Nephron (organoid): ENCODE measurements at regions not wholly inside any gene's neighbourhood (a gene's known extent, or its start where the extent isn't known, plus 50 kb on each side); places are given as distances from the start of the nearest gene placed in this dataset.
"Not testable (repeated sequence)": the region's sequence is repeated elsewhere in the genome, so short reads cannot be mapped to it uniquely, and the experiment has no call there.

Experiments
- H3K27ac Mint-ChIP-seq, 3 experiments: 2 replicates each; pipeline ENCODE4 v1.8.0; 2020; ENCODE audit warnings: mixed read lengths in 3 of 3, mild to moderate bottlenecking in 2 of 3, moderate library complexity in 1 of 3
- H3K27me3 Mint-ChIP-seq: 2 replicates; pipeline ENCODE4 v1.8.0; 2021; ENCODE audit warnings: low read depth, mild to moderate bottlenecking, moderate library complexity, mixed read lengths
- H3K36me3 Mint-ChIP-seq: 2 replicates; pipeline ENCODE4 v1.8.0; 2020; ENCODE audit warnings: low read depth, mixed read lengths
- H3K4me1 Mint-ChIP-seq: 2 replicates; pipeline ENCODE4 v1.8.0; 2020; ENCODE audit warnings: mixed read lengths
- H3K4me3 Mint-ChIP-seq, 3 experiments: 2 replicates each; pipeline ENCODE4 v1.8.0; 2020; ENCODE audit warnings: mild to moderate bottlenecking in 3 of 3, mixed read lengths in 3 of 3, moderate library complexity in 2 of 3
- H3K9me3 Mint-ChIP-seq: 2 replicates; pipeline ENCODE4 v1.8.0; 2020; ENCODE audit warnings: mixed read lengths
- CTCF ChIP-seq, 3 experiments: fragments of 200-600 bp; sonication (generic); IDR thresholded peaks; one replicate each; pipeline ENCODE4 v1.5.0; 2021; ENCODE audit warnings: antibody characterized with exemption in 3 of 3; ENCODE audit not compliant: unreplicated experiment in 3 of 3

GRCh38 chr7:69232445-69233376, 365.6 kb upstream of the AUTS2 start:
- no peak overlapping the region for H3K4me3 Mint-ChIP-seq
- no peaks in the 10 kb centered on the region for H3K36me3 Mint-ChIP-seq
- no peak overlapping the region for H3K27ac Mint-ChIP-seq
- no peak for TF ChIP-seq CTCF (IDR thresholded peaks at IDR 0.05; ENCODE audit: unreplicated experiment in 3 of 3)
- peaks cover 84% of the 10 kb centered on the region for H3K27me3 Mint-ChIP-seq
- no peaks in the 10 kb centered on the region for H3K9me3 Mint-ChIP-seq
- no peaks in the 10 kb centered on the region for H3K4me1 Mint-ChIP-seq

DNA sequence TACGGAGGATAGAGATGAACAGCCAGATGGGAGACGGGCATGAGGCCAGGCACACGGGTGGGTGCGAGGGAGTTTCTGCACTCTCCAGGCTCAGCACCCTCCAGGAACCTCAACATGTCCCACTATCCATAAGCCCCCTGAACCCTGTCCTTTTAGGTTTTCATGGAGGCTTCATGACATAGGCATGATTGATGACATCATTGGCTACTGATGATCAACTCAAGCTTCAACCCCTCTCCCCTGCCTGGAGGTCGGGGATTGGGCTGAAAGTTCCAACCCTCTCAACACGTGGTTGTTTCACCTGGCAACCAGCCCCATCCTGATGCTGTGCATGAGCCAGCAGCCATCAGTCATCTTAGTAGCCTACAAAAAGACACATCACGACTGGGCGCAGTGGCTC, 360.7 kb upstream of the AUTS2 start:
- H3K27me3 Mint-ChIP-seq, result peaks cover 69% of the 10 kb centered on the region
- H3K36me3 Mint-ChIP-seq, result no peaks in the 10 kb centered on the region
- H3K4me1 Mint-ChIP-seq, result no peaks in the 10 kb centered on the region
- no peak overlapping the region for H3K4me3 Mint-ChIP-seq
- no peak overlapping the region for H3K27ac Mint-ChIP-seq
- TF ChIP-seq CTCF (IDR thresholded peaks at IDR 0.05; ENCODE audit: unreplicated experiment in 3 of 3), result no peak
- no peaks in the 10 kb centered on the region for H3K9me3 Mint-ChIP-seq

- Mint-ChIP-seq H3K27ac (no peak overlapping the region), H3K27me3 (peaks cover 34% of the 10 kb centered on the region)
These were observed 355.3 kb upstream of the AUTS2 start for GRCh38 chr7:69243016-69243415.

DNA sequence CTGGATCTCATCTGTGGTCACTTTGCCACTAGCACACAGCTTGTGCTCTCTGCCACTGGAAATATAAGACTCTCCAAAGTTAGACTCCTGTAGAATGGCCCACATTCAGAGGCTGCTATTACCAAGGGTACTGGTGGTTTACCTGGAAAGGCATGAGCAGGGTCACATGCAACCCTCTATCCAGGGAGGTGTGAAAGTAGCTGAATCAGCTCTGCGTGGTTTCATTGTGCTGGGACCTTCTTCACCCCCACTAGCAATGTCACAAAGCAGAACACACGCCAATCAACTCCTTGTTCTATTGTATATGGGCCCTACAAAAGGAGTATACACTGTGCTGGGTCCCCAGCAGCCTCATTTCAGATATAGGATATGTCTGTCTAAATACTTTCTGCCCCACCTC, 353.6 kb upstream of the AUTS2 start:
- no peak for TF ChIP-seq CTCF (IDR thresholded peaks at IDR 0.05; ENCODE audit: unreplicated experiment in 3 of 3)
- H3K27ac Mint-ChIP-seq, result no peak overlapping the region
- peaks cover 26% of the 10 kb centered on the region for H3K27me3 Mint-ChIP-seq
- H3K36me3 Mint-ChIP-seq, result no peaks in the 10 kb centered on the region
- peaks cover 11% of the 10 kb centered on the region for H3K4me1 Mint-ChIP-seq
- no peaks in the 10 kb centered on the region for H3K9me3 Mint-ChIP-seq
- H3K4me3 Mint-ChIP-seq, result no peak overlapping the region

More at GRCh38 chr7:69243016-69243415, 355.3 kb upstream of the AUTS2 start:
- Mint-ChIP-seq H3K36me3 (no peaks in the 10 kb centered on the region), H3K4me1 (peaks cover 6% of the 10 kb centered on the region), H3K9me3 (no peaks in the 10 kb centered on the region), H3K4me3 (no peak overlapping the region)
- no peak for TF ChIP-seq CTCF (IDR thresholded peaks at IDR 0.05; ENCODE audit: unreplicated experiment in 3 of 3)

GRCh38 chr7:69245646-69246045, 352.6 kb upstream of the AUTS2 start:
- no peaks in the 10 kb centered on the region for H3K9me3 Mint-ChIP-seq
- H3K36me3 Mint-ChIP-seq, result no peaks in the 10 kb centered on the region
- no peak for TF ChIP-seq CTCF (IDR thresholded peaks at IDR 0.05; ENCODE audit: unreplicated experiment in 3 of 3)
- peaks cover 11% of the 10 kb centered on the region for H3K4me1 Mint-ChIP-seq
- no peak overlapping the region for H3K4me3 Mint-ChIP-seq
- H3K27ac Mint-ChIP-seq, result peak overlapping the region in 1 of 3 experiments; percentile 22
- H3K27me3 Mint-ChIP-seq, result peaks cover 26% of the 10 kb centered on the region

- peaks cover 26% of the 10 kb centered on the region for H3K27me3 Mint-ChIP-seq
- peaks cover 6% of the 10 kb centered on the region for H3K9me3 Mint-ChIP-seq
- no peaks in the 10 kb centered on the region for H3K36me3 Mint-ChIP-seq
- no peak overlapping the region for H3K4me3 Mint-ChIP-seq
- TF ChIP-seq CTCF (IDR thresholded peaks at IDR 0.05; ENCODE audit: unreplicated experiment in 3 of 3), result no peak
- no peak overlapping the region for H3K27ac Mint-ChIP-seq
- peaks cover 11% of the 10 kb centered on the region for H3K4me1 Mint-ChIP-seq
These were observed 351.5 kb upstream of the AUTS2 start for GRCh38 chr7:69246758-69247157.

GRCh38 chr7:69248382-69248828, 349.9 kb upstream of the AUTS2 start:
- H3K27me3 Mint-ChIP-seq, result peaks cover 28% of the 10 kb centered on the region
- peaks cover 11% of the 10 kb centered on the region for H3K4me1 Mint-ChIP-seq
- H3K27ac Mint-ChIP-seq, H3K4me3 Mint-ChIP-seq, H3K36me3 Mint-ChIP-seq: not testable (repeated sequence)
- H3K9me3 Mint-ChIP-seq, result peaks cover 14% of the 10 kb centered on the region
